Kidney (tissue), 13 donors: ENCODE measurements at regions not wholly inside any gene's neighbourhood (a gene's known extent, or its start where the extent isn't known, plus 50 kb on each side); places are given as distances from the start of the nearest gene placed in this dataset.

ENCODE experiments used
- DNase-seq, 5 donors: peaks; one replicate each; pipeline ENCODE4 v3.0.0-alpha.2; 2013 to 2020
- FAIRE-seq: peaks from 2 replicates; lab custom pipeline; 2012; peaks lifted over from hg19 to GRCh38; lab: Jason Lieb, UNC
- H3K27ac ChIP-seq, 2 donors: one replicate each; pipeline ENCODE4 v1.7.0; 2013; ENCODE audit warnings: low read depth in 2 of 2, low read length in 2 of 2, inconsistent platforms in 1 of 2
- H3K27me3 ChIP-seq: one replicate; pipeline ENCODE4 v1.7.1; 2013; ENCODE audit warnings: low read length, inconsistent platforms; ENCODE audit not compliant: control insufficient read depth, insufficient read depth
- H3K36me3 ChIP-seq, 3 donors: one replicate each; pipeline versions ENCODE4 v1.7.0 to v1.7.1; 2013; ENCODE audit warnings: low read length in 3 of 3, control low read depth in 1 of 3, inconsistent platforms in 1 of 3; ENCODE audit not compliant: insufficient read depth in 3 of 3, control insufficient read depth in 2 of 3
- H3K4me1 ChIP-seq, 3 donors: one replicate each; pipeline versions ENCODE4 v1.7.0 to v1.7.1; 2013; ENCODE audit warnings: low read length in 3 of 3, inconsistent platforms in 1 of 3, low read depth in 1 of 3; ENCODE audit not compliant: control insufficient read depth in 2 of 3, insufficient read depth in 2 of 3
- H3K4me3 ChIP-seq, 3 donors: one replicate each; pipeline versions ENCODE4 v1.7.0 to v1.8.1; 2013; ENCODE audit warnings: low read length in 3 of 3, control low read depth in 1 of 3, inconsistent platforms in 1 of 3
- H3K9ac ChIP-seq, 3 donors: one replicate each; pipeline versions ENCODE4 v1.7.0 to v1.7.1; 2013; ENCODE audit warnings: low read length in 3 of 3, control low read depth in 1 of 3, inconsistent platforms in 1 of 3
- H3K9me3 ChIP-seq, 3 donors: one replicate each; pipeline versions ENCODE4 v1.7.0 to v1.7.1; 2013; ENCODE audit warnings: low read length in 3 of 3, control low read depth in 1 of 3, inconsistent platforms in 1 of 3; ENCODE audit not compliant: control insufficient read depth in 2 of 3, insufficient read depth in 1 of 3
- CTCF ChIP-seq: IDR thresholded peaks from 3 replicates; pipeline ENCODE4 v1.5.1; 2012; ENCODE audit warnings: mild to moderate bottlenecking, moderate library complexity, borderline replicate concordance; ENCODE audit not compliant: insufficient read depth; ENCODE audit errors: extremely low read depth
- intact Hi-C: fragments of 100-400 bp; cut with DNase I; formaldehyde crosslinking; loops from one replicate; pipeline ENCODE4 v1.11.1; 2022
- donor health status: control.
- donor health status: control.
- donor health status: control.
- donor health status: control.
- donor health status: control.
- donor health status: DM: yes; HTN: yes; CAD: no.
- donor health status: Normal renal cell carcinoma (clear cell type).

GRCh38 chr4:77229433-77229832 lies 72.4 kb downstream of the CCNG2 start:
- H3K27ac ChIP-seq = no peak overlapping the region
- no peak for TF ChIP-seq CTCF
- no peaks in the 10 kb centered on the region for H3K4me1 ChIP-seq
- peaks cover 0 to 18% (median 0%) of the 10 kb centered on the region in 3 donors for H3K9me3 ChIP-seq
- FAIRE-seq = no peak
- no peak overlapping the region for H3K4me3 ChIP-seq
- no peak overlapping the region for H3K9ac ChIP-seq
- no peak for DNase-seq
- no peaks in the 10 kb centered on the region for H3K36me3 ChIP-seq
- intact Hi-C loops = no loop called here
- H3K27me3 ChIP-seq = no peaks in the 10 kb centered on the region

- intact Hi-C loops = loop anchor here (10.0 kb wide), 1 partner anchor 122 kb away; no protein-coding TSS in a partner anchor
- peaks cover 0 to 12% (median 0%) of the 10 kb centered on the region in 3 donors for H3K9me3 ChIP-seq
- no peak for DNase-seq
- no peak overlapping the region for H3K9ac ChIP-seq
- TF ChIP-seq CTCF = no peak
- no peak overlapping the region for H3K4me3 ChIP-seq
- H3K4me1 ChIP-seq = no peaks in the 10 kb centered on the region
- FAIRE-seq = no peak
- no peaks in the 10 kb centered on the region for H3K36me3 ChIP-seq
- no peak overlapping the region for H3K27ac ChIP-seq
- H3K27me3 ChIP-seq = no peaks in the 10 kb centered on the region
Observed at GRCh38 chr4:77232653-77233052, 75.6 kb downstream of the CCNG2 start.

- Histone ChIP-seq H3K4me3 (no peak overlapping the region), H3K4me1 (no peaks in the 10 kb centered on the region), H3K36me3 (no peaks in the 10 kb centered on the region), H3K27me3 (no peaks in the 10 kb centered on the region), H3K27ac (no peak overlapping the region), H3K9ac (no peak overlapping the region), H3K9me3 (no peaks in the 10 kb centered on the region)
- FAIRE-seq (no peak), DNase-seq (no peak)
- intact Hi-C loops = loop anchor here (10.0 kb wide), 1 partner anchor 119 kb away; no protein-coding TSS in a partner anchor
- no peak for TF ChIP-seq CTCF
Observed at GRCh38 chr4:77235289-77235854, 78.4 kb downstream of the CCNG2 start.

GRCh38 chr4:77236806-77237205 lies 79.8 kb downstream of the CCNG2 start:
- Histone ChIP-seq H3K27me3 (no peaks in the 10 kb centered on the region), H3K9me3 (no peaks in the 10 kb centered on the region), H3K27ac (no peak overlapping the region), H3K4me3 (no peak overlapping the region), H3K9ac (no peak overlapping the region), H3K36me3 (no peaks in the 10 kb centered on the region), H3K4me1 (no peaks in the 10 kb centered on the region)
- TF ChIP-seq CTCF = no peak
- no peak for FAIRE-seq
- no peak for DNase-seq
- intact Hi-C loops = loop anchor here (10.0 kb wide), 1 partner anchor 118 kb away; no protein-coding TSS in a partner anchor
